ENCODE measurements at regions not wholly inside any gene's neighbourhood (a gene's known extent, or its start where the extent isn't known, plus 50 kb on each side); places are given as distances from the start of the nearest gene placed in this dataset.

- no peaks in the 10 kb centered on the region for H3K4me1 ChIP-seq (ENCODE audit: control insufficient read depth, insufficient read depth, low read length)
- no TSS peak for BruUV-seq (replicated peaks)
Observed at GRCh38 chr2:89829828-89830227, 1138.4 kb downstream of the RPIA start.

More at GRCh38 chr2:89829828-89830227, 1138.4 kb downstream of the RPIA start:
- no peak for ATAC-seq (ENCODE audit: low read depth)
- Histone ChIP-seq H3K18ac (ENCODE audit: low read depth, low read length) (no peak overlapping the region), H3K27ac (ENCODE audit: insufficient read depth, low read length) (no peak overlapping the region), H2BK120ac (ENCODE audit: low read depth, low read length) (no peak overlapping the region), H3K36me3 (ENCODE audit: control insufficient read depth, insufficient read depth, low read length) (no peaks in the 10 kb centered on the region), H3K4me3 (ENCODE audit: insufficient read depth, low read depth, low read length) (no peak overlapping the region), H3K4me2 (ENCODE audit: low read depth, low read length) (no peak overlapping the region), H3K27me3 (ENCODE audit: control insufficient read depth, insufficient read depth, low read length) (no peaks in the 10 kb centered on the region), H2AK5ac (ENCODE audit: low read depth, low read length) (no peak overlapping the region), H4K20me1 (ENCODE audit: insufficient read depth, low read length) (no peaks in the 10 kb centered on the region), H3K9ac (ENCODE audit: low read depth, low read length) (no peak overlapping the region), H2AK9ac (replicated peaks; ENCODE audit: low read depth, low read length, poor library complexity) (no peak overlapping the region), H3K9me1 (ENCODE audit: insufficient read depth, low read length) (no peaks in the 10 kb centered on the region), H2BK20ac (ENCODE audit: low read depth, low read length) (no peak overlapping the region), H3K56ac (ENCODE audit: extremely low read depth, insufficient read depth, low read length) (no peak overlapping the region), H2AFZ (replicated peaks; ENCODE audit: low read length, poor library complexity) (no peak overlapping the region), H4K8ac (ENCODE audit: low read depth in 2 of 2, low read length in 2 of 2) (no peak overlapping the region), H4K91ac (ENCODE audit: insufficient read depth, low read depth, low read length) (no peak overlapping the region), H2BK5ac (ENCODE audit: low read depth, low read length, poor library complexity, severe bottlenecking) (no peak overlapping the region), H3K4ac (ENCODE audit: low read depth, low read length) (no peak overlapping the region), H2BK15ac (ENCODE audit: low read depth, low read length) (no peak overlapping the region), H3K9me3 (ENCODE audit: control insufficient read depth, insufficient read depth, low read length) (peaks cover 38% of the 10 kb centered on the region), H3K14ac (replicated peaks; ENCODE audit: low read depth, low read length) (no peak overlapping the region), H3K79me1 (ENCODE audit: low read depth in 1 of 2, low read length in 2 of 2) (no peaks in the 10 kb centered on the region), H3K23ac (ENCODE audit: low read depth, low read length) (no peak overlapping the region), H4K5ac (ENCODE audit: low read depth, low read length) (no peak overlapping the region)
- in situ Hi-C loops (cut with MboI; ENCODE audit: low sequenced_read_pairs) (no loop called here), dilution Hi-C loops (cut with HindIII; ENCODE audit: low sequenced_read_pairs, unreplicated experiment) (no loop called here), intact Hi-C loops (cut with micrococcal nuclease) (no loop called here)
- ChIA-PET POLR2A (ENCODE audit: unreplicated experiment) (no interaction called here), CTCF (no interaction called here)
- peak; percentile 42 for DNase-seq
- 48 to 88% methylated on average over 1 to 6 of the region's 6 CpGs for WGBS, 2 experiments (ENCODE audit: extremely low coverage in 2 of 2, insufficient read length in 1 of 2)
- TF ChIP-seq SMC3 (IDR thresholded peaks at IDR 0.05; ENCODE audit: low read depth, low read length) (no peak), BHLHE40 (IDR thresholded peaks at IDR 0.05; ENCODE audit: low read depth, low read length) (no peak), ELK1 (IDR thresholded peaks at IDR 0.05; ENCODE audit: borderline replicate concordance, low read depth, low read length) (no peak), CTCF (conservative IDR thresholded peaks at IDR 0.05; ENCODE audit: low read depth, low read length) (no peak), MXI1 (IDR thresholded peaks at IDR 0.05; ENCODE audit: borderline replicate concordance, low read depth, low read length) (no peak), MAFK (IDR thresholded peaks at IDR 0.05; ENCODE audit: low read depth, low read length) (no peak), NFE2L2 (IDR thresholded peaks at IDR 0.05; ENCODE audit: low read depth, low read length) (no peak), RFX5 (IDR thresholded peaks at IDR 0.05; ENCODE audit: low read depth, low read length) (no peak), USF2 (IDR thresholded peaks at IDR 0.05; ENCODE audit: low read depth, low read length) (no peak), FOS (IDR thresholded peaks at IDR 0.05; ENCODE audit: low read depth, low read length) (no peak), CEBPB (IDR thresholded peaks at IDR 0.05; ENCODE audit: low read depth, low read length) (no peak), RAD21 (IDR thresholded peaks at IDR 0.05; ENCODE audit: low read length) (no peak), RCOR1 (IDR thresholded peaks at IDR 0.05; ENCODE audit: insufficient replicate concordance, low read length) (no peak)
